ENCODE measurements at regions not wholly inside any gene's neighbourhood (a gene's known extent, or its start where the extent isn't known, plus 50 kb on each side); places are given as distances from the start of the nearest gene placed in this dataset.

GRCh38 chr16:26667307-26667706, 399.4 kb upstream of the C16orf82 start:
- no peak for TF ChIP-seq EZH2 (IDR thresholded peaks at IDR 0.05; ENCODE audit: borderline replicate concordance, control insufficient read depth, low read depth, low read length)
- no peak for TF ChIP-seq KDM1A (IDR thresholded peaks at IDR 0.05; ENCODE audit: borderline replicate concordance)
- no peak for TF ChIP-seq SMARCA5 (IDR thresholded peaks at IDR 0.05)
- TF ChIP-seq POLR2AphosphoS5 (IDR thresholded peaks at IDR 0.05; ENCODE audit: low read length): no peak
- TF ChIP-seq MYC (IDR thresholded peaks at IDR 0.05; ENCODE audit: insufficient read depth, insufficient read length, insufficient replicate concordance, low read length, severe bottlenecking): no peak
- no peak for TF ChIP-seq MXI1 (IDR thresholded peaks at IDR 0.05; ENCODE audit: low read depth, low read length)
- no peak for TF ChIP-seq NR2C2 (IDR thresholded peaks at IDR 0.05; ENCODE audit: borderline replicate concordance, control insufficient read depth, insufficient read length, low read depth)
- no peak for TF ChIP-seq ETV6 (conservative IDR thresholded peaks at IDR 0.05 in 1 of 2, IDR thresholded peaks at IDR 0.05 in 1 of 2; ENCODE audit: borderline replicate concordance in 1 of 2, low read depth in 1 of 2)
- TF ChIP-seq USF1 (IDR thresholded peaks at IDR 0.05; ENCODE audit: borderline replicate concordance, extremely low read length, insufficient read depth, low read depth, low read length): no peak

Data from GM12878 (cell line).